GM12878 (cell line): ENCODE measurements at regions not wholly inside any gene's neighbourhood (a gene's known extent, or its start where the extent isn't known, plus 50 kb on each side); places are given as distances from the start of the nearest gene placed in this dataset.

Source experiments
- ATAC-seq: fragments of 200-7000 bp; cut with Tn5 transposase; 3 replicates; pipeline ENCODE4 v1.9.1; 2020; ENCODE audit warnings: mild to moderate bottlenecking, moderate library complexity
- BruUV-seq: library from RNA; stranded (reverse); fragments of 400-500 nt; replicated peaks from 2 replicates; lab custom pipeline; 2021; lab: Mats Ljungman, UMichigan
- CTCF ChIA-PET: fragments of 300-600 bp; sonication (Branson Sonifier 250); formaldehyde crosslinking; extraction: SDS; loops from one replicate; lab custom pipeline; 2021; ENCODE audit warnings: inconsistent platforms; lab: Yijun Ruan, JAX
- POLR2A ChIA-PET: fragments of 350-600 bp; formaldehyde crosslinking; extraction: SDS; loops from one replicate; lab custom pipeline; 2021; ENCODE audit warnings: inconsistent platforms; lab: Charles Lee
- RAD21 ChIA-PET: fragments of 300-600 bp; sonication (Branson Sonifier 250); formaldehyde crosslinking; loops from one replicate; lab custom pipeline; 2023; ENCODE audit warnings: antibody characterized with exemption; ENCODE audit not compliant: unreplicated experiment; lab: Charles Lee
- SMC1A ChIA-PET: fragments of 300-600 bp; sonication (Branson Sonifier 250); formaldehyde crosslinking; loops from one replicate; lab custom pipeline; 2023; ENCODE audit not compliant: unreplicated experiment, uncharacterized antibody; lab: Charles Lee
- DNase-seq: peaks from one replicate; pipeline ENCODE4 v3.0.0-alpha.2; 2011; ENCODE audit warnings: low read depth, low spot score
- FAIRE-seq: peaks from 3 replicates; lab custom pipeline; 2011; peaks lifted over from hg19 to GRCh38; lab: Jason Lieb, UNC
- H2AFZ ChIP-seq: 2 replicates; pipeline ENCODE4 v1.6.0; 2011; ENCODE audit warnings: low read depth, low read length, control low read depth; ENCODE audit not compliant: control insufficient read depth
- H3K27ac ChIP-seq: 2 replicates; pipeline ENCODE4 v1.5.1; 2011; ENCODE audit warnings: control low read depth; ENCODE audit not compliant: control insufficient read depth, insufficient read depth
- H3K27me3 ChIP-seq, 2 experiments: replicated peaks in 1 of 2; 2 replicates each; pipeline versions ENCODE4 v1.6.0 to v1.6.1; 2011; ENCODE audit warnings: low read length in 1 of 2; ENCODE audit not compliant: control insufficient read depth in 2 of 2, insufficient read depth in 2 of 2
- H3K36me3 ChIP-seq, 2 experiments: 2 replicates each; pipeline ENCODE4 v1.5.1; 2011; ENCODE audit warnings: low read length in 1 of 2; ENCODE audit not compliant: control insufficient read depth in 2 of 2, insufficient read depth in 2 of 2
- H3K4me1 ChIP-seq: 2 replicates; pipeline ENCODE4 v1.6.1; 2011; ENCODE audit warnings: mild to moderate bottlenecking, low read length, moderate library complexity, mixed read lengths; ENCODE audit not compliant: control insufficient read depth, insufficient read depth
- H3K4me2 ChIP-seq: 2 replicates; pipeline ENCODE4 v1.6.0; 2011; ENCODE audit warnings: control low read depth; ENCODE audit not compliant: control insufficient read depth, insufficient read depth
- H3K4me3 ChIP-seq: fragments of 200-600 bp; sonication (generic); 2 replicates; pipeline ENCODE4 v1.5.1; 2016
- H3K79me2 ChIP-seq: 2 replicates; pipeline ENCODE4 v1.6.0; 2011; ENCODE audit warnings: low read length; ENCODE audit not compliant: control insufficient read depth, insufficient read depth
- H3K9ac ChIP-seq: 2 replicates; pipeline ENCODE4 v1.8.0; 2011; ENCODE audit warnings: low read length, control low read depth, mixed read lengths; ENCODE audit not compliant: control insufficient read depth, insufficient read depth
- H3K9me3 ChIP-seq: replicated peaks from 3 replicates; pipeline ENCODE4 v1.5.1; 2011; ENCODE audit warnings: mild to moderate bottlenecking, low read length; ENCODE audit not compliant: control insufficient read depth, insufficient read depth
- H4K20me1 ChIP-seq: 2 replicates; pipeline ENCODE4 v1.6.0; 2011; ENCODE audit not compliant: control insufficient read depth, insufficient read depth
- BACH1 ChIP-seq: fragments of 450-650 bp; IDR thresholded peaks from 2 replicates; pipeline ENCODE4 v1.6.1; 2017; ENCODE audit warnings: mild to moderate bottlenecking, borderline replicate concordance
- BCL3 ChIP-seq: IDR thresholded peaks from 2 replicates; pipeline ENCODE4 v1.6.1; 2011; ENCODE audit warnings: borderline replicate concordance, low read depth, mild to moderate bottlenecking, moderate library complexity, low read length; ENCODE audit not compliant: insufficient read depth, poor library complexity, severe bottlenecking
- EED ChIP-seq: sonication (generic); IDR thresholded peaks from 2 replicates; pipeline ENCODE4 v1.6.1; 2016; ENCODE audit warnings: antibody characterized with exemption, low read depth
- FOXM1 ChIP-seq: IDR thresholded peaks from 2 replicates; pipeline ENCODE4 v1.6.1; 2012; ENCODE audit warnings: low read depth, mild to moderate bottlenecking, inconsistent platforms, low read length, moderate library complexity
- HSF1 ChIP-seq: fragments of 150-350 bp; IDR thresholded peaks from 2 replicates; pipeline ENCODE4 v1.6.1; 2014; ENCODE audit warnings: mild to moderate bottlenecking, low read depth, low read length
- NR2F1 ChIP-seq: fragments of 450-650 bp; conservative IDR thresholded peaks from 2 replicates; pipeline ENCODE4 v1.6.1; 2017; ENCODE audit warnings: mild to moderate bottlenecking
- RAD51 ChIP-seq: fragments of 450-650 bp; IDR thresholded peaks from 2 replicates; pipeline ENCODE4 v1.6.1; 2016; ENCODE audit warnings: moderate library complexity, mild to moderate bottlenecking, inconsistent platforms
- SKIL ChIP-seq: fragments of 450-650 bp; IDR thresholded peaks from 2 replicates; pipeline ENCODE4 v1.6.1; 2017; ENCODE audit warnings: mild to moderate bottlenecking, low read depth, inconsistent platforms; ENCODE audit not compliant: poor library complexity, severe bottlenecking
- SMC3 ChIP-seq: IDR thresholded peaks from 2 replicates; pipeline ENCODE4 v1.6.1; 2011; ENCODE audit warnings: low read length, improper control_type of control experiment, borderline replicate concordance
- ZNF592 ChIP-seq: fragments of 450-650 bp; IDR thresholded peaks from 2 replicates; pipeline ENCODE4 v1.6.1; 2017; ENCODE audit warnings: mild to moderate bottlenecking, moderate library complexity
- ZZZ3 ChIP-seq: IDR thresholded peaks from 2 replicates; pipeline ENCODE4 v1.6.1; 2011; ENCODE audit warnings: low read depth; ENCODE audit not compliant: control insufficient read depth, insufficient read length
- WGBS: methylation state at CpG from one replicate; pipeline ENCODE4 v1.1.6; 2016; ENCODE audit warnings: low lambda C conversion rate; ENCODE audit not compliant: insufficient replicate concordance, insufficient coverage; ENCODE audit errors: missing lambda C conversion rate; 5-methylcytosine and 5-hydroxymethylcytosine counted together
- in situ Hi-C: fragments of 300-500 bp; cut with MboI; formaldehyde crosslinking; loops from 9 replicates; pipeline ENCODE4 v1.14.3; 2018; ENCODE audit warnings: mixed read lengths
- intact Hi-C: fragments of 100-400 bp; cut with micrococcal nuclease; formaldehyde crosslinking; loops from one replicate; pipeline ENCODE4 v1.14.2; 2022; ENCODE audit not compliant: unreplicated experiment
- TF ChIP-seq, protein P1 (sequence below): IDR thresholded peaks from 2 replicates; pipeline ENCODE4 v1.6.1; 2011; ENCODE audit warnings: mild to moderate bottlenecking, low read depth, low read length, moderate library complexity; ENCODE audit not compliant: insufficient replicate concordance

DNA sequence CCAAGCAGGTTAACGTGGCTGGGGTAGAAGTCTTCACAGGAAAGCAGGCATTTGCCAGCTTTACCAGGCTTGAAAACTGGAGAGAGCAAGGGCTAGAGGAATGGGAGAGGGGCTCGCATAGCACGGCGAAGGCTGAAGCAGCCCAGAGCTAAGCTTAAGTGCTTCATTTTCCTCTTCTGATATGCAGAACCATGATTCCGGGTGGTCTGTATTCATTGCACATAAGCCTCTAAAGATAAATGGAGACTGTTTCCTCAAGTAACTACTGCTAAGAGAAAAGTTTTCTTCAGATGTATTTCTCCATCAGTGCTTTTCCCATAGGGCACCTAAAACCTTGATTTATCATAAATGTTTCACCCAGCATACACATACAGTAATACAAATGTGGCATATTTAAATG is 414.1 kb downstream of the MLLT3 start:
- H3K9ac ChIP-seq: no peak overlapping the region
- intact Hi-C loops: loop anchor here (10.0 kb wide), 1 partner anchor 737 kb away; no protein-coding TSS in a partner anchor
- TF ChIP-seq ZZZ3 (no peak), FOXM1 (no peak), BACH1 (no peak), RAD51 (no peak), SMC3 (no peak), EED (no peak), HSF1 (no peak), BCL3 (no peak), ZNF592 (no peak), SKIL (no peak), NR2F1 (no peak)
- TF ChIP-seq, protein P1, sequence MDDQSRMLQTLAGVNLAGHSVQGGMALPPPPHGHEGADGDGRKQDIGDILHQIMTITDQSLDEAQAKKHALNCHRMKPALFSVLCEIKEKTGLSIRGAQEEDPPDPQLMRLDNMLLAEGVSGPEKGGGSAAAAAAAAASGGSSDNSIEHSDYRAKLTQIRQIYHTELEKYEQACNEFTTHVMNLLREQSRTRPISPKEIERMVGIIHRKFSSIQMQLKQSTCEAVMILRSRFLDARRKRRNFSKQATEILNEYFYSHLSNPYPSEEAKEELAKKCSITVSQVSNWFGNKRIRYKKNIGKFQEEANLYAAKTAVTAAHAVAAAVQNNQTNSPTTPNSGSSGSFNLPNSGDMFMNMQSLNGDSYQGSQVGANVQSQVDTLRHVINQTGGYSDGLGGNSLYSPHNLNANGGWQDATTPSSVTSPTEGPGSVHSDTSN: no peak
- TF ChIP-seq, all 136 proteins: peak for 0
- FAIRE-seq: no peak
- no peaks in the 10 kb centered on the region for H3K79me2 ChIP-seq
- H3K4me1 ChIP-seq: no peaks in the 10 kb centered on the region
- in situ Hi-C loops: no loop called here
- SMC1A ChIA-PET: no interaction called here
- no peak overlapping the region for H3K4me3 ChIP-seq
- RAD21 ChIA-PET: no interaction called here
- H2AFZ ChIP-seq: no peak overlapping the region
- POLR2A ChIA-PET: no interaction called here
- WGBS: 50% methylated on average over 5 of the region's 5 CpGs
- H3K27me3 ChIP-seq: no peaks in the 10 kb centered on the region
- no peaks in the 10 kb centered on the region for H3K36me3 ChIP-seq
- H3K27ac ChIP-seq: no peak overlapping the region
- H3K9me3 ChIP-seq: no peaks in the 10 kb centered on the region
- ATAC-seq: no peak
- no peak for DNase-seq
- H3K4me2 ChIP-seq: no peak overlapping the region
- BruUV-seq: no TSS peak
- CTCF ChIA-PET: no interaction called here
- H4K20me1 ChIP-seq: no peaks in the 10 kb centered on the region
